ENCODE measurements at regions not wholly inside any gene's neighbourhood (a gene's known extent, or its start where the extent isn't known, plus 50 kb on each side); places are given as distances from the start of the nearest gene placed in this dataset.

- TF ChIP-seq RAD21 (conservative IDR thresholded peaks at IDR 0.05) (no peak), EZH2 (IDR thresholded peaks at IDR 0.05; ENCODE audit: borderline replicate concordance, insufficient read depth, low read length, poor library complexity, severe bottlenecking) (no peak)
- TF ChIP-seq, protein P1, sequence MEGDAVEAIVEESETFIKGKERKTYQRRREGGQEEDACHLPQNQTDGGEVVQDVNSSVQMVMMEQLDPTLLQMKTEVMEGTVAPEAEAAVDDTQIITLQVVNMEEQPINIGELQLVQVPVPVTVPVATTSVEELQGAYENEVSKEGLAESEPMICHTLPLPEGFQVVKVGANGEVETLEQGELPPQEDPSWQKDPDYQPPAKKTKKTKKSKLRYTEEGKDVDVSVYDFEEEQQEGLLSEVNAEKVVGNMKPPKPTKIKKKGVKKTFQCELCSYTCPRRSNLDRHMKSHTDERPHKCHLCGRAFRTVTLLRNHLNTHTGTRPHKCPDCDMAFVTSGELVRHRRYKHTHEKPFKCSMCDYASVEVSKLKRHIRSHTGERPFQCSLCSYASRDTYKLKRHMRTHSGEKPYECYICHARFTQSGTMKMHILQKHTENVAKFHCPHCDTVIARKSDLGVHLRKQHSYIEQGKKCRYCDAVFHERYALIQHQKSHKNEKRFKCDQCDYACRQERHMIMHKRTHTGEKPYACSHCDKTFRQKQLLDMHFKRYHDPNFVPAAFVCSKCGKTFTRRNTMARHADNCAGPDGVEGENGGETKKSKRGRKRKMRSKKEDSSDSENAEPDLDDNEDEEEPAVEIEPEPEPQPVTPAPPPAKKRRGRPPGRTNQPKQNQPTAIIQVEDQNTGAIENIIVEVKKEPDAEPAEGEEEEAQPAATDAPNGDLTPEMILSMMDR (IDR thresholded peaks at IDR 0.05; ENCODE audit: poor library complexity, severe bottlenecking), result no peak
These were observed 367.9 kb upstream of the BCHE start for GRCh38 chr3:166205158-166205557.

Measured in neural cell (in vitro differentiated cells).